Osteoblast (primary cell): ENCODE measurements at regions not wholly inside any gene's neighbourhood (a gene's known extent, or its start where the extent isn't known, plus 50 kb on each side); places are given as distances from the start of the nearest gene placed in this dataset.

Source experiments
- DNase-seq: peaks from one replicate; pipeline ENCODE4 v3.0.0; 2011; ENCODE audit warnings: low spot score, mixed read lengths; ENCODE audit not compliant: insufficient read length; ENCODE audit errors: missing footprints
- H2AFZ ChIP-seq: 2 replicates; pipeline ENCODE4 v1.6.0; 2011; ENCODE audit warnings: mild to moderate bottlenecking, low read length
- H3K27ac ChIP-seq: 2 replicates; pipeline ENCODE4 v1.5.1; 2011; ENCODE audit warnings: mild to moderate bottlenecking, low read depth, low read length, moderate library complexity
- H3K27me3 ChIP-seq: 2 replicates; pipeline ENCODE4 v1.6.0; 2012; ENCODE audit warnings: mild to moderate bottlenecking, control low read depth, inconsistent platforms, low read length, moderate library complexity; ENCODE audit not compliant: insufficient read depth
- H3K36me3 ChIP-seq: 2 replicates; pipeline ENCODE4 v1.5.1; 2011; ENCODE audit warnings: mild to moderate bottlenecking, low read length, control low read depth, moderate library complexity; ENCODE audit not compliant: insufficient read depth
- H3K4me1 ChIP-seq: 2 replicates; pipeline ENCODE4 v1.5.1; 2011; ENCODE audit warnings: mild to moderate bottlenecking, low read length, control low read depth, moderate library complexity; ENCODE audit not compliant: insufficient read depth
- H3K4me2 ChIP-seq: 2 replicates; pipeline ENCODE4 v1.6.0; 2011; ENCODE audit warnings: mild to moderate bottlenecking, low read length; ENCODE audit not compliant: insufficient read depth
- H3K4me3 ChIP-seq: fragments of 200-600 bp; sonication (generic); 3 replicates; pipeline ENCODE4 v1.5.1; 2012; ENCODE audit warnings: mild to moderate bottlenecking, low read length, inconsistent platforms; ENCODE audit not compliant: insufficient read depth
- H3K79me2 ChIP-seq: 2 replicates; pipeline ENCODE4 v1.6.0; 2012; ENCODE audit warnings: mild to moderate bottlenecking, low read length, control low read depth, inconsistent platforms; ENCODE audit not compliant: insufficient read depth
- H3K9me3 ChIP-seq: 2 replicates; pipeline ENCODE4 v1.5.1; 2011; ENCODE audit warnings: low read depth, low read length, control low read depth
- H4K20me1 ChIP-seq: 2 replicates; pipeline ENCODE4 v1.6.0; 2012; ENCODE audit warnings: mild to moderate bottlenecking, low read length, control low read depth; ENCODE audit not compliant: insufficient read depth
- CTCF ChIP-seq: IDR thresholded peaks from 2 replicates; pipeline ENCODE4 v1.5.1; 2011; ENCODE audit warnings: mild to moderate bottlenecking, low read depth, low read length, moderate library complexity; ENCODE audit errors: extremely low read depth

- no peak overlapping the region for H2AFZ ChIP-seq
- H3K79me2 ChIP-seq = no peaks in the 10 kb centered on the region
- DNase-seq = no peak
- TF ChIP-seq CTCF = no peak
- H3K4me3 ChIP-seq = no peak overlapping the region
- no peaks in the 10 kb centered on the region for H3K36me3 ChIP-seq
- no peaks in the 10 kb centered on the region for H3K4me1 ChIP-seq
- H3K4me2 ChIP-seq = no peak overlapping the region
- no peaks in the 10 kb centered on the region for H4K20me1 ChIP-seq
- no peaks in the 10 kb centered on the region for H3K27me3 ChIP-seq
- H3K27ac ChIP-seq = no peak overlapping the region
- H3K9me3 ChIP-seq = no peaks in the 10 kb centered on the region
Observed at GRCh38 chr2:126579868-126580267, 76.1 kb upstream of the GYPC start.

- Histone ChIP-seq H3K4me1 (no peaks in the 10 kb centered on the region), H3K4me3 (no peak overlapping the region), H3K27me3 (no peaks in the 10 kb centered on the region), H3K79me2 (no peaks in the 10 kb centered on the region), H4K20me1 (no peaks in the 10 kb centered on the region), H3K36me3 (no peaks in the 10 kb centered on the region), H3K4me2 (no peak overlapping the region), H3K9me3 (no peaks in the 10 kb centered on the region), H2AFZ (no peak overlapping the region), H3K27ac (no peak overlapping the region)
- no peak for DNase-seq
- TF ChIP-seq CTCF = no peak
Observed at GRCh38 chr2:126586317-126586716, 69.6 kb upstream of the GYPC start.

- Histone ChIP-seq H3K4me3 (no peak overlapping the region), H2AFZ (no peak overlapping the region), H3K4me1 (no peaks in the 10 kb centered on the region), H3K36me3 (no peaks in the 10 kb centered on the region), H4K20me1 (no peaks in the 10 kb centered on the region), H3K4me2 (no peak overlapping the region), H3K27ac (no peak overlapping the region), H3K27me3 (no peaks in the 10 kb centered on the region), H3K79me2 (no peaks in the 10 kb centered on the region), H3K9me3 (no peaks in the 10 kb centered on the region)
- no peak for TF ChIP-seq CTCF
- no peak for DNase-seq
Observed at GRCh38 chr2:126599062-126599461, 56.9 kb upstream of the GYPC start.

GRCh38 chr2:126600742-126601141 is 55.2 kb upstream of the GYPC start:
- H2AFZ ChIP-seq = no peak overlapping the region
- no peak overlapping the region for H3K4me3 ChIP-seq
- no peaks in the 10 kb centered on the region for H3K79me2 ChIP-seq
- DNase-seq = no peak
- no peaks in the 10 kb centered on the region for H4K20me1 ChIP-seq
- no peak overlapping the region for H3K4me2 ChIP-seq
- H3K27ac ChIP-seq = no peak overlapping the region
- H3K27me3 ChIP-seq = no peaks in the 10 kb centered on the region
- H3K9me3 ChIP-seq = no peaks in the 10 kb centered on the region
- no peak for TF ChIP-seq CTCF
- H3K4me1 ChIP-seq = no peaks in the 10 kb centered on the region
- H3K36me3 ChIP-seq = no peaks in the 10 kb centered on the region
